Heart left ventricle (tissue), 16 donors: ENCODE measurements at regions not wholly inside any gene's neighbourhood (a gene's known extent, or its start where the extent isn't known, plus 50 kb on each side); places are given as distances from the start of the nearest gene placed in this dataset.

Experiments
- ATAC-seq, 4 donors: fragments of 200-7000 bp; cut with Tn5 transposase; one replicate each; pipeline ENCODE4 v1.9.1; 2020 to 2022; ENCODE audit warnings: moderate library complexity in 4 of 4, mild to moderate bottlenecking in 3 of 4, moderate number of reproducible peaks in 1 of 4
- DNase-seq, 5 donors: peaks; one replicate each; pipeline ENCODE4 v3.0.0-alpha.2; 2020
- H3K27ac ChIP-seq, 12 donors: fragments of 200-600 bp; sonication (generic) in 4 of 12; one replicate each; pipeline versions ENCODE4 v1.5.0 to v1.8.0; 2016 to 2022; ENCODE audit warnings: mild to moderate bottlenecking in 2 of 12
- H3K27me3 ChIP-seq, 9 donors: fragments of 200-600 bp; sonication (generic) in 2 of 9; one replicate each; pipeline versions ENCODE4 v1.5.1 to v1.8.0; 2016 to 2022; ENCODE audit warnings: mild to moderate bottlenecking in 3 of 9
- H3K36me3 ChIP-seq, 9 donors: fragments of 200-600 bp; sonication (generic) in 2 of 9; one replicate each; pipeline versions ENCODE4 v1.5.0 to v1.8.0; 2018 to 2022; ENCODE audit warnings: mild to moderate bottlenecking in 2 of 9
- H3K4me1 ChIP-seq, 12 donors: fragments of 200-600 bp; sonication (generic) in 4 of 12; one replicate each; pipeline versions ENCODE4 v1.5.0 to v1.8.0; 2016 to 2022; ENCODE audit warnings: mild to moderate bottlenecking in 3 of 12
- H3K4me3 ChIP-seq, 12 donors: fragments of 200-600 bp; sonication (generic) in 4 of 12; one replicate each; pipeline versions ENCODE4 v1.5.0 to v1.8.0; 2017 to 2022; ENCODE audit warnings: mild to moderate bottlenecking in 9 of 12, moderate library complexity in 4 of 12
- H3K9me3 ChIP-seq, 12 donors: fragments of 200-600 bp; sonication (generic) in 4 of 12; one replicate each; pipeline versions ENCODE4 v1.5.0 to v1.8.0; 2016 to 2022; ENCODE audit warnings: mild to moderate bottlenecking in 1 of 12
- CTCF ChIP-seq, 12 donors: fragments of 200-600 bp; sonication (generic) in 4 of 12; IDR thresholded peaks; one replicate each; pipeline versions ENCODE4 v1.5.0 to v1.8.0; 2018 to 2022; ENCODE audit warnings: antibody characterized with exemption in 12 of 12, mild to moderate bottlenecking in 5 of 12
- POLR2A ChIP-seq, 2 donors: fragments of 450-650 bp; IDR thresholded peaks; one replicate each; pipeline ENCODE4 v1.6.1; 2017; ENCODE audit warnings: antibody characterized with exemption in 2 of 2, mild to moderate bottlenecking in 2 of 2, moderate library complexity in 2 of 2
- WGBS, 4 donors: extraction: QIAGEN DNeasy Blood & Tissue Kit in 2 of 4; methylation state at CpG; one replicate each; pipeline versions ENCODE4 v1.1.5 to v1.1.7; 2013 to 2018; 5-methylcytosine and 5-hydroxymethylcytosine counted together
- intact Hi-C, 10 donors: fragments of 100-400 bp; cut with DNase I; formaldehyde crosslinking; loops; one replicate each; pipeline versions ENCODE4 v1.11.1 to v1.14.2; 2022
- donor health status: ischemic (EF 13 %, LVEDD 7.1; RV severe dilation, severe dysfunction).
- donor health status: healthy with polysubstance abuse.
- donor health status: DM: no; HTN: yes; CAD: no.
- donor health status: DM: no; HTN: no; CAD: no.
- donor health status: ischemic (EF 25% LVEDD 6.9; RV normal size, moderate dysfunction).
- donor health status: ischemic (EF 25% LVEDD 5.7; RV mildly dilated, moderate dysfunction).
- donor health status: healthy.
- donor health status: DM: yes; HTN: yes; CAD: no.
- donor health status: ischemic (EF 35%, LVEDD 5.7; RV mildly dilated, moderate dysfunction).
- donor health status: nonischemic (EF 11% LVEDD 7.7; RV severe dilation, severe dysfunction).
- donor health status: DM: yes; HTN: yes; CAD: no.
- donor health status: PGD.
- donor health status: ischemic (EF 29% LVEDD 5.4; RV normal size, mild dysfunction).
- donor health status: nonischemic (EF 23%, LVEDD 6.1; RV moderate dilation, normal function).

DNA sequence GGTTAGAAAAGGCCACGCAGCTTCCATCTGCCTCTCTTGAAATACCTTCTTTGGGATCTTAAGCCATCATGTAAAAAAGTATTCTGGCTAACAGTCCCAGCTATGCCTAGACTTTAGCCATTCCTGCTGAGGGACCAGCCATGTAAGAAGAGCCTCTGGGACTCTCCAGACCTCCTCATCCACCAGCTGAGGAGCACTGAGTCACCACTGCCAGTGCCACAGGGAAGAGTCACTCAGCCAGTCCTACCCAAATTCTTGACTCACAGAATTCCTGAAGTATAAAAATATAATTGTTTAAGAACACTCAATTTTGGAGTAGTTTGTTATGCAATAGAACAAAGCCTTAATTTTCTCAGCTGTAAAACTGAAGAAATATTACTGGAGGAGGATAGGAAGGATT is 436.7 kb downstream of the ZEB2 start:
- no peak overlapping the region for H3K27ac ChIP-seq
- no peak overlapping the region for H3K4me3 ChIP-seq
- H3K36me3 ChIP-seq = no peaks in the 10 kb centered on the region
- WGBS, 4 donors = 92 to 100% (median 98%) methylated on average over 1 of the region's 1 CpG
- TF ChIP-seq POLR2A (IDR thresholded peaks at IDR 0.05) (no peak), CTCF (IDR thresholded peaks at IDR 0.05) (no peak)
- intact Hi-C loops = no loop called here
- H3K9me3 ChIP-seq = peaks cover 0 to 2% (median 0%) of the 10 kb centered on the region in 12 donors
- H3K4me1 ChIP-seq = peaks cover 0 to 12% (median 1%) of the 10 kb centered on the region in 12 donors
- DNase-seq (no peak), ATAC-seq (no peak)
- no peaks in the 10 kb centered on the region for H3K27me3 ChIP-seq

- intact Hi-C loops = no loop called here
- 91 to 99% (median 98%) methylated on average over 3 of the region's 3 CpGs for WGBS, 4 donors
- ATAC-seq = no peak
- Histone ChIP-seq H3K9me3 (no peaks in the 10 kb centered on the region), H3K4me1 (peaks cover 0 to 15% (median 2%) of the 10 kb centered on the region in 12 donors), H3K36me3 (no peaks in the 10 kb centered on the region), H3K4me3 (no peak overlapping the region), H3K27ac (no peak overlapping the region), H3K27me3 (no peaks in the 10 kb centered on the region)
- no peak for DNase-seq
- no peak for TF ChIP-seq CTCF (IDR thresholded peaks at IDR 0.05)
- no peak for TF ChIP-seq POLR2A (IDR thresholded peaks at IDR 0.05)
Measured at GRCh38 chr2:144082777-144083176, 437.1 kb downstream of the ZEB2 start.

DNA sequence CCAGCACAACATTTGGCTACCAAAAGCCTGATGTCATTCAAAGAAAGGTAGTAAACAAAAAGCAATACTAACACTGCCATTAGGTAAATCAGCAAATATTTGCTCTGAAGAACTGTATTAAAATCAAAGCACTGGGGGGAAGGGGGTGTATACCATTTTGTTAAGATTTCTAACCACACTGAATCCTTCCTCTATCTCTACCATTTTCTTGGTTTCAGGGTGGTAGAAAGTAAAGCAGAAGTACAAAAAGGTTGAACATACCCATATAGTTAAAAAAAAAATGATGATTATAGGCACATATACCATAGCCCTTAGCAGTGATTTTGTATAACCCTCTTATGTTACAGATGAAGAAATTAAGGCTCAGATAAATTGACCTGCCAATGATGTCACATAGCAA is 437.6 kb downstream of the ZEB2 start:
- DNase-seq = no peak
- no peaks in the 10 kb centered on the region for H3K27me3 ChIP-seq
- intact Hi-C loops = no loop called here
- H3K4me3 ChIP-seq = no peak overlapping the region
- no peak overlapping the region for H3K27ac ChIP-seq
- ATAC-seq = no peak
- TF ChIP-seq POLR2A (IDR thresholded peaks at IDR 0.05) (no peak), CTCF (IDR thresholded peaks at IDR 0.05) (no peak)
- H3K36me3 ChIP-seq = no peaks in the 10 kb centered on the region
- H3K9me3 ChIP-seq = no peaks in the 10 kb centered on the region
- H3K4me1 ChIP-seq = peaks cover 0 to 18% (median 2%) of the 10 kb centered on the region in 12 donors

GRCh38 chr2:144081272-144081671 is 438.6 kb downstream of the ZEB2 start:
- DNase-seq (no peak), ATAC-seq (no peak)
- Histone ChIP-seq H3K36me3 (no peaks in the 10 kb centered on the region), H3K4me3 (no peak overlapping the region), H3K9me3 (no peaks in the 10 kb centered on the region), H3K27ac (no peak overlapping the region), H3K27me3 (no peaks in the 10 kb centered on the region), H3K4me1 (peaks cover 0 to 18% (median 0%) of the 10 kb centered on the region in 12 donors)
- intact Hi-C loops = no loop called here
- no peak for TF ChIP-seq POLR2A (IDR thresholded peaks at IDR 0.05)
- TF ChIP-seq CTCF (IDR thresholded peaks at IDR 0.05) = no peak
- 65 to 74% (median 72%) methylated on average over 2 of the region's 2 CpGs for WGBS, 4 donors
